Neuron (in vitro differentiated cells): ENCODE measurements at regions not wholly inside any gene's neighbourhood (a gene's known extent, or its start where the extent isn't known, plus 50 kb on each side); places are given as distances from the start of the nearest gene placed in this dataset.

Source experiments
- H2AFZ ChIP-seq: one replicate; pipeline ENCODE4 v1.6.1; 2013; ENCODE audit warnings: low read depth, mild to moderate bottlenecking, inconsistent platforms, low read length, moderate library complexity
- H3K27me3 ChIP-seq: one replicate; pipeline ENCODE4 v1.6.1; 2013; ENCODE audit warnings: low read length; ENCODE audit not compliant: insufficient read depth
- H3K36me3 ChIP-seq: one replicate; pipeline ENCODE4 v1.6.1; 2013; ENCODE audit warnings: low read length; ENCODE audit not compliant: insufficient read depth
- H3K4me1 ChIP-seq: one replicate; pipeline ENCODE4 v1.6.1; 2013; ENCODE audit warnings: low read length; ENCODE audit not compliant: insufficient read depth
- H3K4me3 ChIP-seq: 2 replicates; pipeline ENCODE4 v1.5.1; 2013; ENCODE audit warnings: mild to moderate bottlenecking, low read length, moderate library complexity
- H3K9me3 ChIP-seq: one replicate; pipeline ENCODE4 v1.6.1; 2013; ENCODE audit warnings: low read length

DNA sequence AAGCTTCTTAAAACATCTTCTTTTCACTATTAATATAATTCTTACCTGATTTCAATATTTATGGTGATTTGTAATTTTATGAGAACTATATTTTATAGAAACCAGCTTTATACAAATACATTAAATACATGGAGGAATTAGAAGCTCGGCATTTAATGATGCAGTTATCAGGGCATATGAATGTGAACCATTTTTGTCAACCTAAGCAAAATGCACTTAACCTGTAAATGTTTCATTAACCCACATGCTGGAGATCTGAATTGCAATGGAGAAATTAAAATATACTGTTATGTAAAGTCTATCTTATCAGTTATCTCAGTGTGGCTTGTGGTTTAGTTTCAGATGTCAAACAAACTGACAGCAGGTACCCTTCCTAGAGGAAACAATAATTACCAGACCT, 63.2 kb upstream of the CDH12 start:
- Histone ChIP-seq H3K4me1 (no peaks in the 10 kb centered on the region), H2AFZ (no peak overlapping the region), H3K4me3 (no peak overlapping the region), H3K27me3 (no peaks in the 10 kb centered on the region), H3K36me3 (no peaks in the 10 kb centered on the region), H3K9me3 (no peaks in the 10 kb centered on the region)

DNA sequence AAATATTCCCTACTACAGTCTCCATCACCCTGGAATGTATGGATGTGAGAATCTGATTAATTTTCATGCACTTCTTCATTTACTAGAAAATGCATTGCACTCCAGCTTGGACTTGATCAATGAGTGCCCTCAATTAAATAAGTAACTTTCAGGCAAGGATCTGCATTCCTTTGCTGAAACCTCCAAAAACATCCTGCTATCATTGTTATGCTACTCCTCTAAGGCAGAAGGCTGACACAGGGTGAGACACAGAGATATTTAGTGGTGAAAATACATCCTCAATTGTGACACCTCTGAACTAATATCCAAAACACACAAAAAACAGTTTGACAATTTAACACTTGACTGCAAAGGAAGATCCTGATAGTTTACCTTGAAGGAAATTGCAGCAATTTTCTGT, 57.9 kb upstream of the CDH12 start:
- no peaks in the 10 kb centered on the region for H3K27me3 ChIP-seq

DNA sequence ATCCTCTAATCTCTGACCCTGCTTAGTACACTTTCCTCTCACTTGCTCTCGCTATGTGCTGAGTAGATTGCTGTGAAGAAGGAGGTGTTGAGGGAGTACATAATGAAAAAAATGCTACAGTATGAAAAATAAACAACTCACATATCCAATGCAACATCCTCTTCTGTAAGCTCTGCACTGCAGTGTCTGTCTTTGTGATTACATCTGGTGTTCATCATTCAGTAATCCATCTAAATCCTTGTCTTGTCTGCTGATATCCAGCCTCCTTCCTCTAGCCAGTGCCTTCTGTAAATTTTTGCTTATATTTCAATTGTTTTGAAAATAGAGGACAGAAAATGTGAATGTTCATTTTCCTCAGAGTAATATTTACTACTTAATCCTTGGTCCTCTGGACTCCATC, 57.4 kb upstream of the CDH12 start:
- no peaks in the 10 kb centered on the region for H3K27me3 ChIP-seq
- no peak overlapping the region for H3K4me3 ChIP-seq
- no peaks in the 10 kb centered on the region for H3K9me3 ChIP-seq

More for the DNA sequence above, 57.9 kb upstream of the CDH12 start:
- Histone ChIP-seq H3K4me1 (no peaks in the 10 kb centered on the region), H3K4me3 (no peak overlapping the region), H3K9me3 (no peaks in the 10 kb centered on the region), H2AFZ (no peak overlapping the region), H3K36me3 (no peaks in the 10 kb centered on the region)

DNA sequence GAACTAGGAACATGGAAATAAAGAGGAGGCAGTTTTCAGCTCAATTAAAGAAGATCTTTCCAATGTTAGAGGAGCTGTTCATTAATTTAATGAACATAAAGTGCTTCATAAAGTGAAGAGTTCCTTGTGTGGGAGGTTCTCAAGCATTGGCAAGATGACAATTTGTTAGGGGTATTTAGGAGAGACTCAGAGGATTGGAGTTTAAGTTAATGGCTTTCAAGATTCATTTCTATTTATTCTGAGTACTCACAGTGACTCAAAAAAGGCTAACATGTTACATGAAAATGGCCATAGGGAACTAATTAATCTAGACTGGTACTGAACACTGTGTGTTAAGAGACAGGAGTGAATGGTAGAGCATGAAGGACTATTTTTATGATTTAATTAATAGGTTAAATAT, 55.4 kb upstream of the CDH12 start:
- H3K9me3 ChIP-seq = no peaks in the 10 kb centered on the region
- no peak overlapping the region for H3K4me3 ChIP-seq
- H3K27me3 ChIP-seq = no peaks in the 10 kb centered on the region
- no peak overlapping the region for H2AFZ ChIP-seq
- H3K4me1 ChIP-seq = no peaks in the 10 kb centered on the region
- H3K36me3 ChIP-seq = no peaks in the 10 kb centered on the region

More for the DNA sequence above, 57.4 kb upstream of the CDH12 start:
- H3K4me1 ChIP-seq = no peaks in the 10 kb centered on the region
- H3K36me3 ChIP-seq = no peaks in the 10 kb centered on the region
- H2AFZ ChIP-seq = no peak overlapping the region

DNA sequence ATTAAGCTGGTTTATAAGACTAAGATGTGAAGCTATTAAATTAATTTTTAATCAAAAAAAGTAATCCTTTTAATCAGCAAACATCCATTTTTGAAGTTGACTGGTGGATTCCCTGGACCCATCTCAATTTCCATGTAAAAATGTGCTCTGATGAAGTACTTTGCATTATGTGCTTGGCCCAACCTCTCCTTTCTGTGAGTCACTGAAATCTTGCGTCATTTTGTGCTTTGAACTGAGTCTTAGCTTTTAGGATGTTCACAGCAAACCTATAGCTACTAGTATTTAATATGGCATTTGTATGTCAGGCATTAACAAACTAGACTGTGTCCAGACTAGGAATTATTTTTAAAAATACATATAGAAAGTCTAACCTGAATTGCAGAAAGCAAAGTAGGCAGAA, 55.0 kb upstream of the CDH12 start:
- Histone ChIP-seq H3K36me3 (no peaks in the 10 kb centered on the region), H3K27me3 (no peaks in the 10 kb centered on the region), H3K9me3 (no peaks in the 10 kb centered on the region), H2AFZ (no peak overlapping the region), H3K4me3 (no peak overlapping the region), H3K4me1 (no peaks in the 10 kb centered on the region)
